ENCODE measurements at regions not wholly inside any gene's neighbourhood (a gene's known extent, or its start where the extent isn't known, plus 50 kb on each side); places are given as distances from the start of the nearest gene placed in this dataset.

GRCh38 chrX:14357314-14357713 lies 172.0 kb upstream of the GLRA2 start:
- no peak for ATAC-seq
- no peaks in the 10 kb centered on the region; the same call in 1 of the 2 replicates for H3K27me3 Mint-ChIP-seq (ENCODE audit: low read depth)
- CTCF ChIA-PET, result no interaction called here
- peaks cover 13% of the 10 kb centered on the region for H3K9me3 Mint-ChIP-seq
- H3K4me1 Mint-ChIP-seq, result peaks cover 51% of the 10 kb centered on the region
- TF ChIP-seq E2F5 (CRISPR knock-in tag; IDR thresholded peaks at IDR 0.05) (no peak), KAT7 (CRISPR knock-in tag; IDR thresholded peaks at IDR 0.05; ENCODE audit: borderline replicate concordance) (no peak), ATF1 (CRISPR knock-in tag; IDR thresholded peaks at IDR 0.05) (no peak), JUN (CRISPR knock-in tag; IDR thresholded peaks at IDR 0.05) (no peak), TCF7 (CRISPR knock-in tag; IDR thresholded peaks at IDR 0.05; ENCODE audit: low read depth) (no peak), ESRRA (CRISPR knock-in tag; IDR thresholded peaks at IDR 0.05; ENCODE audit: borderline replicate concordance) (no peak), TEAD1 (CRISPR knock-in tag; IDR thresholded peaks at IDR 0.05) (no peak), SMAD4 (CRISPR knock-in tag; IDR thresholded peaks at IDR 0.05) (no peak)
- TF ChIP-seq, protein P1, sequence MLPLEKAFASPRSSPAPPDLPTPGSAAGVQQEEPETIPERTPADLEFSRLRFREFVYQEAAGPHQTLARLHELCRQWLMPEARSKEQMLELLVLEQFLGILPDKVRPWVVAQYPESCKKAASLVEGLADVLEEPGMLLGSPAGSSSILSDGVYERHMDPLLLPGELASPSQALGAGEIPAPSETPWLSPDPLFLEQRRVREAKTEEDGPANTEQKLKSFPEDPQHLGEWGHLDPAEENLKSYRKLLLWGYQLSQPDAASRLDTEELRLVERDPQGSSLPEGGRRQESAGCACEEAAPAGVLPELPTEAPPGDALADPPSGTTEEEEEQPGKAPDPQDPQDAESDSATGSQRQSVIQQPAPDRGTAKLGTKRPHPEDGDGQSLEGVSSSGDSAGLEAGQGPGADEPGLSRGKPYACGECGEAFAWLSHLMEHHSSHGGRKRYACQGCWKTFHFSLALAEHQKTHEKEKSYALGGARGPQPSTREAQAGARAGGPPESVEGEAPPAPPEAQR (CRISPR knock-in tag; IDR thresholded peaks at IDR 0.05), result no peak
- TF ChIP-seq, protein P2, sequence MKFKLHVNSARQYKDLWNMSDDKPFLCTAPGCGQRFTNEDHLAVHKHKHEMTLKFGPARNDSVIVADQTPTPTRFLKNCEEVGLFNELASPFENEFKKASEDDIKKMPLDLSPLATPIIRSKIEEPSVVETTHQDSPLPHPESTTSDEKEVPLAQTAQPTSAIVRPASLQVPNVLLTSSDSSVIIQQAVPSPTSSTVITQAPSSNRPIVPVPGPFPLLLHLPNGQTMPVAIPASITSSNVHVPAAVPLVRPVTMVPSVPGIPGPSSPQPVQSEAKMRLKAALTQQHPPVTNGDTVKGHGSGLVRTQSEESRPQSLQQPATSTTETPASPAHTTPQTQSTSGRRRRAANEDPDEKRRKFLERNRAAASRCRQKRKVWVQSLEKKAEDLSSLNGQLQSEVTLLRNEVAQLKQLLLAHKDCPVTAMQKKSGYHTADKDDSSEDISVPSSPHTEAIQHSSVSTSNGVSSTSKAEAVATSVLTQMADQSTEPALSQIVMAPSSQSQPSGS (CRISPR knock-in tag; IDR thresholded peaks at IDR 0.05; ENCODE audit: borderline replicate concordance, low read depth), result no peak
- no peak overlapping the region for H3K27ac Mint-ChIP-seq
- peaks cover 13% of the 10 kb centered on the region for H3K36me3 Mint-ChIP-seq
- DNase-seq (ENCODE audit: low spot score), result no peak
- POLR2A ChIA-PET, result no interaction called here
- no peak overlapping the region for H3K4me3 Mint-ChIP-seq

GRCh38 chrX:14356401-14356800 lies 172.9 kb upstream of the GLRA2 start:
- Mint-ChIP-seq H3K27me3 (ENCODE audit: low read depth) (no peaks in the 10 kb centered on the region; the same call in 1 of the 2 replicates), H3K9me3 (peaks cover 13% of the 10 kb centered on the region), H3K36me3 (peaks cover 13% of the 10 kb centered on the region), H3K4me3 (no peak overlapping the region), H3K27ac (no peak overlapping the region), H3K4me1 (peaks cover 51% of the 10 kb centered on the region)
- ATAC-seq (no peak), DNase-seq (ENCODE audit: low spot score) (no peak)
- ChIA-PET CTCF (no interaction called here), POLR2A (no interaction called here)
- TF ChIP-seq RELA (CRISPR knock-in tag; IDR thresholded peaks at IDR 0.05; ENCODE audit: borderline replicate concordance) (no peak), MYBL2 (CRISPR knock-in tag; IDR thresholded peaks at IDR 0.05) (no peak), EMX1 (CRISPR knock-in tag; IDR thresholded peaks at IDR 0.05) (no peak), NFATC4 (CRISPR knock-in tag; IDR thresholded peaks at IDR 0.05) (no peak), USF1 (CRISPR knock-in tag; IDR thresholded peaks at IDR 0.05) (no peak), HMGA2 (CRISPR knock-in tag; IDR thresholded peaks at IDR 0.05) (no peak), OVOL2 (CRISPR knock-in tag; IDR thresholded peaks at IDR 0.05; ENCODE audit: borderline replicate concordance) (no peak), NR1H2 (CRISPR knock-in tag; IDR thresholded peaks at IDR 0.05) (no peak), CBFB (CRISPR knock-in tag; IDR thresholded peaks at IDR 0.05; ENCODE audit: low read depth) (no peak), ZBTB21 (CRISPR knock-in tag; IDR thresholded peaks at IDR 0.05; ENCODE audit: borderline replicate concordance) (no peak), RORB (CRISPR knock-in tag; IDR thresholded peaks at IDR 0.05) (no peak), ZNF138 (CRISPR knock-in tag; conservative IDR thresholded peaks at IDR 0.05) (no peak)
- TF ChIP-seq, protein P3, sequence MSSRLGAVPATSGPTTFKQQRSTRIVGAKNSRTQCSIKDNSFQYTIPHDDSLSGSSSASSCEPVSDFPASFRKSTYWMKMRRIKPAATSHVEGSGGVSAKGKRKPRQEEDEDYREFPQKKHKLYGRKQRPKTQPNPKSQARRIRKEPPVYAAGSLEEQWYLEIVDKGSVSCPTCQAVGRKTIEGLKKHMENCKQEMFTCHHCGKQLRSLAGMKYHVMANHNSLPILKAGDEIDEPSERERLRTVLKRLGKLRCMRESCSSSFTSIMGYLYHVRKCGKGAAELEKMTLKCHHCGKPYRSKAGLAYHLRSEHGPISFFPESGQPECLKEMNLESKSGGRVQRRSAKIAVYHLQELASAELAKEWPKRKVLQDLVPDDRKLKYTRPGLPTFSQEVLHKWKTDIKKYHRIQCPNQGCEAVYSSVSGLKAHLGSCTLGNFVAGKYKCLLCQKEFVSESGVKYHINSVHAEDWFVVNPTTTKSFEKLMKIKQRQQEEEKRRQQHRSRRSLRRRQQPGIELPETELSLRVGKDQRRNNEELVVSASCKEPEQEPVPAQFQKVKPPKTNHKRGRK (CRISPR knock-in tag; IDR thresholded peaks at IDR 0.05; ENCODE audit: borderline replicate concordance), result no peak
- TF ChIP-seq, protein P4, sequence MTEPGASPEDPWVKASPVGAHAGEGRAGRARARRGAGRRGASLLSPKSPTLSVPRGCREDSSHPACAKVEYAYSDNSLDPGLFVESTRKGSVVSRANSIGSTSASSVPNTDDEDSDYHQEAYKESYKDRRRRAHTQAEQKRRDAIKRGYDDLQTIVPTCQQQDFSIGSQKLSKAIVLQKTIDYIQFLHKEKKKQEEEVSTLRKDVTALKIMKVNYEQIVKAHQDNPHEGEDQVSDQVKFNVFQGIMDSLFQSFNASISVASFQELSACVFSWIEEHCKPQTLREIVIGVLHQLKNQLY (CRISPR knock-in tag; IDR thresholded peaks at IDR 0.05), result no peak
- TF ChIP-seq, protein P5, sequence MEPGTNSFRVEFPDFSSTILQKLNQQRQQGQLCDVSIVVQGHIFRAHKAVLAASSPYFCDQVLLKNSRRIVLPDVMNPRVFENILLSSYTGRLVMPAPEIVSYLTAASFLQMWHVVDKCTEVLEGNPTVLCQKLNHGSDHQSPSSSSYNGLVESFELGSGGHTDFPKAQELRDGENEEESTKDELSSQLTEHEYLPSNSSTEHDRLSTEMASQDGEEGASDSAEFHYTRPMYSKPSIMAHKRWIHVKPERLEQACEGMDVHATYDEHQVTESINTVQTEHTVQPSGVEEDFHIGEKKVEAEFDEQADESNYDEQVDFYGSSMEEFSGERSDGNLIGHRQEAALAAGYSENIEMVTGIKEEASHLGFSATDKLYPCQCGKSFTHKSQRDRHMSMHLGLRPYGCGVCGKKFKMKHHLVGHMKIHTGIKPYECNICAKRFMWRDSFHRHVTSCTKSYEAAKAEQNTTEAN (CRISPR knock-in tag; IDR thresholded peaks at IDR 0.05), result no peak
